ENCODE measurements at regions not wholly inside any gene's neighbourhood (a gene's known extent, or its start where the extent isn't known, plus 50 kb on each side); places are given as distances from the start of the nearest gene placed in this dataset.

GRCh38 chr13:76129305-76130000 lies 493.3 kb downstream of the LMO7 start:
- H3K9me3 Mint-ChIP-seq = peaks cover 17% of the 10 kb centered on the region
- no peaks in the 10 kb centered on the region for H3K27me3 Mint-ChIP-seq (ENCODE audit: low read depth)
- peaks cover 3% of the 10 kb centered on the region for H3K4me1 Mint-ChIP-seq
- no peak overlapping the region for H3K27ac Mint-ChIP-seq
- no peak for DNase-seq (ENCODE audit: low spot score in 2 of 2, unreplicated experiment in 2 of 2)
- no peak overlapping the region for H3K4me3 Mint-ChIP-seq
- no peak for TF ChIP-seq CTCF (IDR thresholded peaks at IDR 0.05; ENCODE audit: unreplicated experiment)
- no peaks in the 10 kb centered on the region for H3K36me3 Mint-ChIP-seq

GRCh38 chr13:76127922-76128321 lies 491.8 kb downstream of the LMO7 start:
- H3K27me3 Mint-ChIP-seq (ENCODE audit: low read depth) = no peaks in the 10 kb centered on the region
- H3K4me1 Mint-ChIP-seq = peaks cover 3% of the 10 kb centered on the region
- peaks cover 29% of the 10 kb centered on the region for H3K9me3 Mint-ChIP-seq
- TF ChIP-seq CTCF (IDR thresholded peaks at IDR 0.05; ENCODE audit: unreplicated experiment) = no peak
- peaks cover 6% of the 10 kb centered on the region for H3K36me3 Mint-ChIP-seq
- no peak for DNase-seq (ENCODE audit: low spot score in 2 of 2, unreplicated experiment in 2 of 2)
- H3K4me3 Mint-ChIP-seq = no peak overlapping the region
- no peak overlapping the region for H3K27ac Mint-ChIP-seq

GRCh38 chr13:76123548-76123947 lies 487.4 kb downstream of the LMO7 start:
- Mint-ChIP-seq H3K4me1 (no peaks in the 10 kb centered on the region), H3K36me3 (peaks cover 7% of the 10 kb centered on the region), H3K27me3 (ENCODE audit: low read depth) (no peaks in the 10 kb centered on the region), H3K9me3 (peaks cover 64% of the 10 kb centered on the region), H3K4me3 (no peak overlapping the region), H3K27ac (no peak overlapping the region)
- TF ChIP-seq CTCF (IDR thresholded peaks at IDR 0.05; ENCODE audit: unreplicated experiment) = no peak
- DNase-seq (ENCODE audit: low spot score in 2 of 2, unreplicated experiment in 2 of 2) = no peak

GRCh38 chr13:76116751-76117360 lies 480.7 kb downstream of the LMO7 start:
- H3K27ac Mint-ChIP-seq = peak overlapping the region; percentile 37
- no peaks in the 10 kb centered on the region for H3K27me3 Mint-ChIP-seq (ENCODE audit: low read depth)
- peaks cover 47% of the 10 kb centered on the region for H3K9me3 Mint-ChIP-seq
- no peaks in the 10 kb centered on the region for H3K36me3 Mint-ChIP-seq
- no peak for TF ChIP-seq CTCF (IDR thresholded peaks at IDR 0.05; ENCODE audit: unreplicated experiment)
- DNase-seq (ENCODE audit: low spot score in 2 of 2, unreplicated experiment in 2 of 2) = no peak
- H3K4me3 Mint-ChIP-seq = no peak overlapping the region
- H3K4me1 Mint-ChIP-seq = peaks cover 5% of the 10 kb centered on the region

GRCh38 chr13:76106763-76107162 lies 470.6 kb downstream of the LMO7 start:
- peaks cover 26% of the 10 kb centered on the region for H3K9me3 Mint-ChIP-seq
- H3K27me3 Mint-ChIP-seq (ENCODE audit: low read depth) = no peaks in the 10 kb centered on the region
- H3K27ac Mint-ChIP-seq = no peak overlapping the region
- no peaks in the 10 kb centered on the region for H3K4me1 Mint-ChIP-seq
- no peaks in the 10 kb centered on the region for H3K36me3 Mint-ChIP-seq
- H3K4me3 Mint-ChIP-seq = no peak overlapping the region
- no peak for TF ChIP-seq CTCF (IDR thresholded peaks at IDR 0.05; ENCODE audit: unreplicated experiment)
- DNase-seq (ENCODE audit: low spot score in 2 of 2, unreplicated experiment in 2 of 2) = no peak
